HG02852 (cell line): ENCODE measurements at regions not wholly inside any gene's neighbourhood (a gene's known extent, or its start where the extent isn't known, plus 50 kb on each side); places are given as distances from the start of the nearest gene placed in this dataset.

ENCODE experiments used
- ATAC-seq: cut with Tn5 transposase; IDR thresholded peaks from one replicate; pipeline ENCODE4 v1.9.1; 2021; ENCODE audit warnings: mild to moderate bottlenecking, moderate library complexity; ENCODE audit not compliant: unreplicated experiment

DNA sequence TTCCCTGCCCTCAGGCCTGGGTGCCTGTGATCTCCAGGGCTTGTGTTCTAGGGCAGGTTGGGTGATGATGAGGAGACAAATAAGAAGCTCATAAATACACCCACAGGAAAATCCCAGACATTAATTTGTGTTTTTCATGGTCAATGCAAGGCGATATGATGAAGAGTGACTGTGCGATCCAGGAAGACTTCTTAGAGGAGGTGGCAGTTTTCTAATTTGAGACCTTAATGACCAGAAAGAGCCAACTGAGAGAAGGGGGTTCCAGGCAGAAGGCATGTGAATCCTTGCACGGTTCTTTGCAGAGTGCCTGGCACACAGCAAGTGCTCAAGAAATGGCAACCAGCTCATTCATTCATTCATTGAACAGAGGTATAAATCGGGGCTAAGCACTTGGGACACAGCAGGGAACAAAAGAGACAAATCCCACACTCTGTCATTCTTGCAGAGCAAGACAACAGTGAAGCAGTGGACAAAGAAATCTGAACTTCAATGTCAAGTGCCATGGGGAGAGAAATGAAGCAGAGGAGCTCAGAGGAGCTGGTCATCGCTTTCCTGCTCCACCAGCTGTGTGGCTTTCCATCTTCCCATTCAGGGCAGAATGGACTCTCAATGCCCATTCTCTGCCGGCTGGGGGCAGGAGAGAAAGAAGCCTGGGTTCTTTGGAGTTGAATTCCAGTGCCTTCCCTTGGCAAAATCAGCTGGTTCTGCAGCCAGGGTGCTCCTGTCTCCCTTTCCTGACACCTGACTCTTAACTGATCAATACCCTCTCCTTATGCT lies 128.3 kb downstream of the AACS start:
- ATAC-seq: no peak

DNA sequence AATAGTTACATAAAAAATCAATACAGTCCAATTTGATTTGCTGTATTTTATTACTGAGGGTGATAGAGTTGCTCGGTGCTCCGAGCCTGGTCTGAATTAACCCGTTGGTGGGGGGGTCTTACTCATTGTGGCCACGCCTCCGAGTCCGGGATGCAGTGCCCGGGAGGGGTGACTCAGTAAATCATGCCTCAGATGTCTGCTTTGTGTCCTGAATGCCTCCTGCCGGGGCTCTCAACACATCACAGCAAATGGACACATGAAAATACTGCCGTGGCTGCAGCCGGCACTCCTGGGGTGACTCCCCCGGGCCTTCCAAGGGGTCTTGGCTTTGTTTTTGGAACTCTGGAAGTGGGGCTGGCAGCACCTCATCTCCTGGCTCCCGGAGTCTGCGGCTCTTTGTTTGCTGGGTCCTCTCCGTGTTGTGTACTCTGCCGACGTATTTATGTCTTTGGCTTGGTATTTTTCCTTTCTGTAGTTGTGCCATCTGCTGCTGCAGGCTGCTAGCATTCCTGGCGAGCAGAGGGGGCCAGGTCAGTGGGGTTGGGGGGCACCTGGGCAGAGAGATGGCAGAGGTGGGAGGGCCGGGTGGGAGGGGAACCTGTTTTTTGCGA lies 129.0 kb downstream of the AACS start:
- no peak for ATAC-seq

GRCh38 chr12:125194987-125195386 lies 129.8 kb downstream of the AACS start:
- ATAC-seq: no peak

- ATAC-seq: no peak
Measured at GRCh38 chr12:125197326-125197725, 132.1 kb downstream of the AACS start.

GRCh38 chr12:125198652-125199051 lies 133.4 kb downstream of the AACS start:
- ATAC-seq: no peak

- no peak for ATAC-seq
Measured at GRCh38 chr12:125201090-125201489, 135.9 kb downstream of the AACS start.

DNA sequence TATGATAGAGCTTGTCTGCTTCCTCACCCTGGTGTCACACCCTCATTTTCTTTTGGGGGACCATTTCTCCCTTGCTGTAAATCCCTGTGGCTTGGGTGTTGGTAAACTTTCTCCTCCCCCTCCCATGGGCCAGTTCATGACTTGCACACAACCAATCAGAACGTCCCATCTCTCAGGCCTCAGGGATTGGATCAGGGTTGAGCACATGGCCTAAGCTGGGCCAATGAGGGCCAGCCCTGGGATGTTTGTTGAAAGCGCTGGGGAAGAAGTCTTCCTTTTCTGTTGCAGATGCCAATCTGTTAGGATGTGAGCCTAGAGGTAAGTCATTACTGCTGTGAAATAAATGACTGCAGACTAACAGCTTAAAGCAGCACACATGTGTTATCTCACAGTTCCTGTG lies 136.7 kb downstream of the AACS start:
- ATAC-seq: no peak

DNA sequence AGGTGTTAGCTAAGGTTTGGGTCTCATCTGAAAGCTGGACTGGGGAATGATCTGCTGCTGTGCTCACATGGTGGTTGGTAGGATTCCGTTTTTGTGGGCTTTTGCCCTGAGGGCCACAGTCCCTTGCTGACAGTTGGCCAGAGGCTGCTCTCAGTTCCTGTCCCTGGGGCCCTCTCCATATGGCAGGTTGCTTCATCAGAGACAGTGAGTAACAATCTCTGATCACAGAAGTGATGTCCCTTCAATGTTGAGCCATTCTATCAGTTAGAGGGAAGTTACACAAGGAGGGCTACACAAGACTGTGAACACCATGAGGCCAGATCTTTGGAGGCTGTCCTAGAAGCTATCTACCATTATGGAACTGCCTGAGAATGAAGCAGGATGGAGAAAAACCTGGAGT lies 137.2 kb downstream of the AACS start:
- ATAC-seq: no peak

DNA sequence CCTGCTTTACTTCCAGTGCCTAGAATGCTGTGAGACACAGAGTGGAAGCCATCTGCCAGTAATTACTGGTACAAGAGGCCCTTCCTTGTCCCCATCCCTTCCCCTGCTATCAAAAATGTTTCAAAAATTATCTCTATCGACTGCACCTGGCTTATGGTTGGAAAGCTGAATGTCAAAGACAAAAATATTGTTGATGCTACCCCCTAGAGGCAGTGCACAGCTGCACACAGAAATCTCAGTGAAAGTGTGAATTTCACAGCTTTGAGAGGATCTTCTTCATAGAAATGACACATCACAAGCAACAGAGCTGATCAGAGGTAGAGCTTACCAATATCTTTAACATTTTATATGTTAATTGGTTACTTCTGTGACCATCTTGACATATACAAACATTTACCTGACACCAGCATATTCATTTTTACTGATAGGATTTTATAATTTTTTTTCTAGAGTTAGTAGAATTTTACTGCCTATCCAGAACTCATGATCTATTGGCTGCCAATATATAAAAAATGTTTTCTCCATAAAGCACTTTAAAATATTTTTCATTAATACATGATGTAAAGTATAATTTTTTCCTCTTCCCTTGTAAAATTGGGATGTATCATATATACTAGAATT lies 138.0 kb downstream of the AACS start:
- no peak for ATAC-seq

- ATAC-seq: no peak
Measured at GRCh38 chr12:125205386-125205785, 140.2 kb downstream of the AACS start.

- ATAC-seq: no peak
Measured at GRCh38 chr12:125206711-125207110, 141.5 kb downstream of the AACS start.

- ATAC-seq: no peak
Measured at GRCh38 chr12:125208334-125208733, 143.1 kb downstream of the AACS start.

DNA sequence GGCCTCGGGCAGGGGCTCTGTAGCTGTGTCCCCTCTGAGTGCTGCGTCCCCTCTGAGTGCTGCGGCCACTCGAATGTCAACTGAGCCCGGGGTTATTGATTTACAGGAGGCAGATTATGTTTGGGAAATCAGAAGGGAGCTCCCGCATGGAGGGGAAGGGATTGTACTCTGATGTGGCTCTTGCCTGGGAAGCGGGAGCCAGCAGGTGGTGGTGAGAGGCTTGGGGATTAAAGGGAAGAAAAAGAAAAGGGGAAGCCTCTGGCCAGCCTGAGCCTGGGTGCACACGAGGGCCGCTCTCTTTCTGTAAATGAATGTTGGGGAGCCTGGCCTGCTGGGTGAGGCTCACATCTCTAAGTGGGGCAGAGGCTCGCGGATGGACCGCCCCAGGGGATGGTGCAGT lies 143.7 kb downstream of the AACS start:
- no peak for ATAC-seq

- ATAC-seq: no peak
Measured at GRCh38 chr12:125210104-125210755, 145.0 kb downstream of the AACS start.

DNA sequence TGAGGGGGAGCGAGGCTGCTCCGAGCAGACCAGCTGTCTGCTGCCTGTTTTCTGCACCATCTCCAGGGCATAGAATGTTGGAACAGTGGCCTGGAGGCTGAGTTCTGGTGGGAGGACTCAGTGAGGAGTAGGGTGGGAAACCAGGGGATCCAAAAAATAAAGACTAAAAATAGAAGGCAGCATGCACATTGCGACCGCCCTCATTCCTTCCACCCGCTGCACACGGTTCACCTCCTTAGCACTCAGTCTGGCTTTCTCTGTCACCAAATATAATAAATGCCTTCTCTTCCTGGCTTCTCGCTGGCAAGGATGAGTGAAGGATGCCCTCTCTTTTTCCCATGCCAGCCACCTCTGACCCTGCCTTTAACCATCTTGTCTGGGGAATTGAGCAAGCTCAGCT lies 146.2 kb downstream of the AACS start:
- no peak for ATAC-seq

- no peak for ATAC-seq
Measured at GRCh38 chr12:125214289-125214688, 149.1 kb downstream of the AACS start.

DNA sequence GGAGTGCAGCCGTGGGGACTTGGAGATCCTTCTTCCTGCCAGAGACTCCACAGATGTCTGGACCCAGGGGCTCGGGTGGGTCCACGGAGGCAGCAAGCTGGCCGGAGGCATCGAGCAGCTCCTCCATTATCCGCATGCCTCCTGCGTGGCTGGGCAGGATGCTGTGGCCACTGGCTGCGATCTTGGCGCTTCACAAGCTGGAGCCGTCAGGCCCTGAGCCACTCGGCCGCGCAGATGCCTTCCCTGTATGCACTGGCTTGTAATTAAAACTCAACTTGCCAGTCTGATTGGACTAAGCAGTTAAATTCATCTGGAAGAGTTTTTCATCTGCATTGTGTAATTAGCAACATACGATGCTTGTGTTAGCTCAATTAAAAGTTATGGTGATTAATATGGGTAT lies 151.5 kb downstream of the AACS start:
- ATAC-seq: no peak

- ATAC-seq: no peak
Measured at GRCh38 chr12:125217308-125217707, 152.1 kb downstream of the AACS start.

- ATAC-seq: no peak
Measured at GRCh38 chr12:125218952-125219351, 153.7 kb downstream of the AACS start.

- ATAC-seq: no peak
Measured at GRCh38 chr12:125220404-125221273, 155.4 kb downstream of the AACS start.

GRCh38 chr12:125221602-125222001 lies 156.4 kb downstream of the AACS start:
- ATAC-seq: no peak
